Central memory CD8-positive, alpha-beta T cell (primary cell): ENCODE measurements at regions not wholly inside any gene's neighbourhood (a gene's known extent, or its start where the extent isn't known, plus 50 kb on each side); places are given as distances from the start of the nearest gene placed in this dataset.
"Not testable (repeated sequence)": the region's sequence is repeated elsewhere in the genome, so short reads cannot be mapped to it uniquely, and the experiment has no call there.

ENCODE experiments used
- ATAC-seq: fragments of 150-1000 bp; cut with Tn5 transposase; replicated peaks from 2 replicates; pipeline ENCODE4 v1.10.0; 2022; ENCODE audit warnings: mild to moderate bottlenecking, moderate FRiP score, moderate number of reproducible peaks; ENCODE audit not compliant: poor library complexity, severe bottlenecking; ENCODE audit errors: extremely low read depth
- DNase-seq, 2 donors: peaks; one replicate each; pipeline ENCODE4 v3.0.0; 2021; ENCODE audit warnings: low spot score in 2 of 2
- H3K27ac Mint-ChIP-seq: one replicate; pipeline ENCODE4 v1.8.0; 2022; ENCODE audit warnings: low read depth, mild to moderate bottlenecking, moderate library complexity, mixed read lengths
- H3K27me3 Mint-ChIP-seq: one replicate; pipeline ENCODE4 v1.8.0; 2022; ENCODE audit warnings: mixed read lengths
- H3K36me3 Mint-ChIP-seq: one replicate; pipeline ENCODE4 v1.8.0; 2022; ENCODE audit warnings: mild to moderate bottlenecking, moderate library complexity, mixed read lengths; ENCODE audit not compliant: insufficient read depth
- H3K4me1 Mint-ChIP-seq: one replicate; pipeline ENCODE4 v1.8.0; 2022; ENCODE audit warnings: mixed read lengths
- H3K4me3 Mint-ChIP-seq: one replicate; pipeline ENCODE4 v1.8.0; 2022; ENCODE audit warnings: mild to moderate bottlenecking, moderate library complexity, mixed read lengths
- H3K9me3 Mint-ChIP-seq: one replicate; pipeline ENCODE4 v1.8.0; 2022; ENCODE audit warnings: mixed read lengths

- Mint-ChIP-seq H3K4me3 (no peak overlapping the region), H3K27me3 (no peaks in the 10 kb centered on the region), H3K9me3 (peaks cover 16% of the 10 kb centered on the region), H3K27ac (no peak overlapping the region), H3K36me3 (no peaks in the 10 kb centered on the region), H3K4me1 (no peaks in the 10 kb centered on the region)
- DNase-seq, result no peak
- no peak for ATAC-seq
Observed at GRCh38 chr5:114857941-114858551, 311.7 kb downstream of the TRIM36 start.

GRCh38 chr5:114844711-114845110, 325.0 kb downstream of the TRIM36 start:
- not testable (repeated sequence) for DNase-seq, H3K4me3 Mint-ChIP-seq, H3K27me3 Mint-ChIP-seq, ATAC-seq, H3K4me1 Mint-ChIP-seq, H3K27ac Mint-ChIP-seq, H3K36me3 Mint-ChIP-seq
- peaks cover 14% of the 10 kb centered on the region for H3K9me3 Mint-ChIP-seq

- H3K4me3 Mint-ChIP-seq, result no peak overlapping the region
- no peak for ATAC-seq
Observed at GRCh38 chr5:114839360-114839759, 330.3 kb downstream of the TRIM36 start.

GRCh38 chr5:114838937-114839336, 330.8 kb downstream of the TRIM36 start:
- Mint-ChIP-seq H3K36me3 (no peaks in the 10 kb centered on the region), H3K4me3 (no peak overlapping the region), H3K4me1 (no peaks in the 10 kb centered on the region), H3K9me3 (peaks cover 12% of the 10 kb centered on the region), H3K27me3 (no peaks in the 10 kb centered on the region), H3K27ac (no peak overlapping the region)
- no peak for ATAC-seq
- no peak for DNase-seq

More at GRCh38 chr5:114839360-114839759, 330.3 kb downstream of the TRIM36 start:
- H3K27me3 Mint-ChIP-seq, result no peaks in the 10 kb centered on the region
- no peaks in the 10 kb centered on the region for H3K4me1 Mint-ChIP-seq
- no peaks in the 10 kb centered on the region for H3K36me3 Mint-ChIP-seq
- H3K27ac Mint-ChIP-seq, result no peak overlapping the region
- DNase-seq, result no peak
- peaks cover 12% of the 10 kb centered on the region for H3K9me3 Mint-ChIP-seq

GRCh38 chr5:114830114-114830513, 339.6 kb downstream of the TRIM36 start:
- Mint-ChIP-seq H3K36me3 (no peaks in the 10 kb centered on the region), H3K9me3 (peaks cover 16% of the 10 kb centered on the region), H3K27ac (no peak overlapping the region), H3K4me3 (no peak overlapping the region), H3K4me1 (no peaks in the 10 kb centered on the region), H3K27me3 (no peaks in the 10 kb centered on the region)
- DNase-seq (no peak), ATAC-seq (no peak)

- no peak overlapping the region for H3K27ac Mint-ChIP-seq
- DNase-seq, result no peak
- no peak overlapping the region for H3K4me3 Mint-ChIP-seq
- H3K27me3 Mint-ChIP-seq, result no peaks in the 10 kb centered on the region
- peaks cover 17% of the 10 kb centered on the region for H3K9me3 Mint-ChIP-seq
- ATAC-seq, result no peak
- H3K4me1 Mint-ChIP-seq, result no peaks in the 10 kb centered on the region
- no peaks in the 10 kb centered on the region for H3K36me3 Mint-ChIP-seq
Observed at GRCh38 chr5:114822863-114823262, 346.8 kb downstream of the TRIM36 start.

GRCh38 chr5:114822436-114822835, 347.3 kb downstream of the TRIM36 start:
- ATAC-seq (no peak), DNase-seq (no peak)
- Mint-ChIP-seq H3K4me1 (no peaks in the 10 kb centered on the region), H3K27me3 (no peaks in the 10 kb centered on the region), H3K36me3 (no peaks in the 10 kb centered on the region), H3K27ac (no peak overlapping the region), H3K9me3 (peaks cover 19% of the 10 kb centered on the region), H3K4me3 (no peak overlapping the region)

- H3K9me3 Mint-ChIP-seq, result no peaks in the 10 kb centered on the region
- DNase-seq (no peak), ATAC-seq (no peak)
- H3K27me3 Mint-ChIP-seq, result no peaks in the 10 kb centered on the region
- H3K4me3 Mint-ChIP-seq, result no peak overlapping the region
- H3K27ac Mint-ChIP-seq, result no peak overlapping the region
- H3K36me3 Mint-ChIP-seq, result no peaks in the 10 kb centered on the region
- no peaks in the 10 kb centered on the region for H3K4me1 Mint-ChIP-seq
Observed at GRCh38 chr5:114790403-114790792, 379.3 kb downstream of the TRIM36 start.

- DNase-seq, result no peak
- H3K4me3 Mint-ChIP-seq, result no peak overlapping the region
- H3K9me3 Mint-ChIP-seq, result no peaks in the 10 kb centered on the region
- H3K36me3 Mint-ChIP-seq, result no peaks in the 10 kb centered on the region
- no peak overlapping the region for H3K27ac Mint-ChIP-seq
- no peaks in the 10 kb centered on the region for H3K4me1 Mint-ChIP-seq
- no peaks in the 10 kb centered on the region for H3K27me3 Mint-ChIP-seq
- ATAC-seq, result no peak
Observed at GRCh38 chr5:114789773-114790402, 379.8 kb downstream of the TRIM36 start.

- ATAC-seq, result no peak
- no peaks in the 10 kb centered on the region for H3K4me1 Mint-ChIP-seq
- no peak for DNase-seq
- H3K27me3 Mint-ChIP-seq, result no peaks in the 10 kb centered on the region
- no peak overlapping the region for H3K4me3 Mint-ChIP-seq
- no peak overlapping the region for H3K27ac Mint-ChIP-seq
- no peaks in the 10 kb centered on the region for H3K9me3 Mint-ChIP-seq
- H3K36me3 Mint-ChIP-seq, result no peaks in the 10 kb centered on the region
Observed at GRCh38 chr5:114782869-114783268, 386.8 kb downstream of the TRIM36 start.

GRCh38 chr5:114782177-114782576, 387.5 kb downstream of the TRIM36 start:
- Mint-ChIP-seq H3K4me1 (no peaks in the 10 kb centered on the region), H3K27me3 (no peaks in the 10 kb centered on the region), H3K36me3 (no peaks in the 10 kb centered on the region), H3K4me3 (no peak overlapping the region), H3K27ac (no peak overlapping the region), H3K9me3 (no peaks in the 10 kb centered on the region)
- no peak for DNase-seq
- ATAC-seq, result no peak

GRCh38 chr5:114780290-114780689, 389.4 kb downstream of the TRIM36 start:
- H3K4me1 Mint-ChIP-seq, result no peaks in the 10 kb centered on the region
- no peak for ATAC-seq
- no peak for DNase-seq
- no peaks in the 10 kb centered on the region for H3K27me3 Mint-ChIP-seq
- no peaks in the 10 kb centered on the region for H3K36me3 Mint-ChIP-seq
- H3K4me3 Mint-ChIP-seq, result no peak overlapping the region
- no peak overlapping the region for H3K27ac Mint-ChIP-seq
- H3K9me3 Mint-ChIP-seq, result no peaks in the 10 kb centered on the region

GRCh38 chr5:114744406-114744805, 382.5 kb downstream of the KCNN2 start:
- Mint-ChIP-seq H3K27me3 (no peaks in the 10 kb centered on the region), H3K27ac (no peak overlapping the region), H3K4me3 (no peak overlapping the region), H3K9me3 (peaks cover 14% of the 10 kb centered on the region), H3K36me3 (no peaks in the 10 kb centered on the region), H3K4me1 (no peaks in the 10 kb centered on the region)
- DNase-seq (no peak), ATAC-seq (no peak)
